Neutrophil (primary cell): ENCODE measurements at regions not wholly inside any gene's neighbourhood (a gene's known extent, or its start where the extent isn't known, plus 50 kb on each side); places are given as distances from the start of the nearest gene placed in this dataset.

Experiments
- H3K27ac ChIP-seq: fragments of 200-600 bp; sonication (generic); 2 replicates; pipeline ENCODE4 v1.5.1; 2016; ENCODE audit warnings: mild to moderate bottlenecking, moderate library complexity
- H3K27me3 ChIP-seq: fragments of 200-600 bp; sonication (generic); 2 replicates; pipeline ENCODE4 v1.6.0; 2016; ENCODE audit warnings: mild to moderate bottlenecking
- H3K36me3 ChIP-seq: fragments of 200-600 bp; sonication (generic); 2 replicates; pipeline ENCODE4 v1.5.1; 2017
- H3K4me1 ChIP-seq, 2 experiments: fragments of 200-600 bp in 1 of 2; sonication (generic) in 1 of 2; 1 replicate in 1 of 2; 2 replicates in 1 of 2; pipeline versions ENCODE4 v1.5.1 to v1.6.1; 2013 to 2016; ENCODE audit warnings: low read depth in 1 of 2, low read length in 1 of 2, mild to moderate bottlenecking in 1 of 2, moderate library complexity in 1 of 2; ENCODE audit not compliant: control insufficient read depth in 1 of 2, insufficient read depth in 1 of 2
- H3K4me3 ChIP-seq, 2 experiments: fragments of 200-600 bp in 1 of 2; sonication (generic) in 1 of 2; 1 replicate in 1 of 2; 2 replicates in 1 of 2; pipeline ENCODE4 v1.5.1; 2013 to 2016; ENCODE audit warnings: low read depth in 1 of 2, low read length in 1 of 2, mild to moderate bottlenecking in 1 of 2, moderate library complexity in 1 of 2
- H3K9me3 ChIP-seq: fragments of 200-600 bp; sonication (generic); 2 replicates; pipeline ENCODE4 v1.5.1; 2016
- CTCF ChIP-seq: fragments of 200-600 bp; sonication (generic); IDR thresholded peaks from 2 replicates; pipeline ENCODE4 v1.5.1; 2016; ENCODE audit warnings: antibody characterized with exemption

- Histone ChIP-seq H3K4me3 (no peak overlapping the region), H3K36me3 (no peaks in the 10 kb centered on the region), H3K4me1 (no peaks in the 10 kb centered on the region), H3K27me3 (peaks cover 22% of the 10 kb centered on the region), H3K9me3 (no peaks in the 10 kb centered on the region), H3K27ac (no peak overlapping the region)
- TF ChIP-seq CTCF: no peak
These were observed 118.2 kb downstream of the HSD17B3 start for GRCh38 chr9:96183751-96184150.

- Histone ChIP-seq H3K27me3 (peaks cover 25% of the 10 kb centered on the region), H3K36me3 (no peaks in the 10 kb centered on the region), H3K4me3 (no peak overlapping the region)
These were observed 123.8 kb downstream of the HSD17B3 start for GRCh38 chr9:96178153-96178552.

GRCh38 chr9:96177719-96178028, 124.3 kb downstream of the HSD17B3 start:
- Histone ChIP-seq H3K9me3 (no peaks in the 10 kb centered on the region), H3K27me3 (peaks cover 25% of the 10 kb centered on the region), H3K27ac (no peak overlapping the region), H3K36me3 (no peaks in the 10 kb centered on the region), H3K4me1 (no peaks in the 10 kb centered on the region), H3K4me3 (no peak overlapping the region)
- TF ChIP-seq CTCF: no peak

More at GRCh38 chr9:96178153-96178552, 123.8 kb downstream of the HSD17B3 start:
- no peak for TF ChIP-seq CTCF
- Histone ChIP-seq H3K27ac (no peak overlapping the region), H3K4me1 (no peaks in the 10 kb centered on the region), H3K9me3 (no peaks in the 10 kb centered on the region)

GRCh38 chr9:96177005-96177718, 124.8 kb downstream of the HSD17B3 start:
- Histone ChIP-seq H3K27ac (no peak overlapping the region), H3K36me3 (no peaks in the 10 kb centered on the region)
- no peak for TF ChIP-seq CTCF

GRCh38 chr9:96175796-96176195, 126.2 kb downstream of the HSD17B3 start:
- Histone ChIP-seq H3K9me3 (no peaks in the 10 kb centered on the region), H3K27ac (no peak overlapping the region), H3K36me3 (no peaks in the 10 kb centered on the region), H3K4me1 (no peaks in the 10 kb centered on the region), H3K4me3 (no peak overlapping the region), H3K27me3 (peaks cover 25% of the 10 kb centered on the region)
- TF ChIP-seq CTCF: no peak

More at GRCh38 chr9:96177005-96177718, 124.8 kb downstream of the HSD17B3 start:
- Histone ChIP-seq H3K27me3 (peaks cover 25% of the 10 kb centered on the region), H3K4me1 (no peaks in the 10 kb centered on the region), H3K9me3 (no peaks in the 10 kb centered on the region), H3K4me3 (no peak overlapping the region)
